IPS DF 4.7 (cell line): ENCODE measurements at regions not wholly inside any gene's neighbourhood (a gene's known extent, or its start where the extent isn't known, plus 50 kb on each side); places are given as distances from the start of the nearest gene placed in this dataset.

Source experiments
- DNase-seq: peaks from one replicate; pipeline ENCODE4 v3.0.0-alpha.2; 2013; ENCODE audit warnings: low spot score; ENCODE audit errors: extremely low read depth

- no peak for DNase-seq
Observed at GRCh38 chr2:145095641-145096435, 575.9 kb upstream of the ZEB2 start.

GRCh38 chr2:145094370-145094769 is 574.5 kb upstream of the ZEB2 start:
- DNase-seq: no peak

- no peak for DNase-seq
Observed at GRCh38 chr2:145091967-145092366, 572.0 kb upstream of the ZEB2 start.

- DNase-seq: no peak
Observed at GRCh38 chr2:145090841-145091761, 571.2 kb upstream of the ZEB2 start.

GRCh38 chr2:145088756-145089155 is 568.8 kb upstream of the ZEB2 start:
- no peak for DNase-seq

GRCh38 chr2:145086910-145087309 is 567.0 kb upstream of the ZEB2 start:
- no peak for DNase-seq

GRCh38 chr2:145085612-145086011 is 565.7 kb upstream of the ZEB2 start:
- DNase-seq: no peak

GRCh38 chr2:145080426-145080825 is 560.5 kb upstream of the ZEB2 start:
- DNase-seq: no peak

GRCh38 chr2:145079641-145080040 is 559.7 kb upstream of the ZEB2 start:
- DNase-seq: no peak

GRCh38 chr2:145078923-145079322 is 559.0 kb upstream of the ZEB2 start:
- DNase-seq: no peak

- no peak for DNase-seq
Observed at GRCh38 chr2:145076085-145076484, 556.2 kb upstream of the ZEB2 start.

- no peak for DNase-seq
Observed at GRCh38 chr2:145075454-145076062, 555.6 kb upstream of the ZEB2 start.

- no peak for DNase-seq
Observed at GRCh38 chr2:145070703-145071102, 550.8 kb upstream of the ZEB2 start.

- DNase-seq: no peak
Observed at GRCh38 chr2:145068509-145068908, 548.6 kb upstream of the ZEB2 start.

GRCh38 chr2:145067549-145068030 is 547.7 kb upstream of the ZEB2 start:
- no peak for DNase-seq

GRCh38 chr2:145066856-145067548 is 547.1 kb upstream of the ZEB2 start:
- DNase-seq: no peak

- no peak for DNase-seq
Observed at GRCh38 chr2:145066151-145066661, 546.3 kb upstream of the ZEB2 start.

- DNase-seq: no peak
Observed at GRCh38 chr2:145065342-145065741, 545.4 kb upstream of the ZEB2 start.

GRCh38 chr2:145064511-145064910 is 544.6 kb upstream of the ZEB2 start:
- DNase-seq: no peak

GRCh38 chr2:145060876-145061275 is 541.0 kb upstream of the ZEB2 start:
- DNase-seq: no peak

GRCh38 chr2:145059914-145060313 is 540.0 kb upstream of the ZEB2 start:
- no peak for DNase-seq
